DOHH2 (cell line): ENCODE measurements at regions not wholly inside any gene's neighbourhood (a gene's known extent, or its start where the extent isn't known, plus 50 kb on each side); places are given as distances from the start of the nearest gene placed in this dataset.

ENCODE experiments used
- EZH2phosphoT487 ChIP-seq: fragments of 200-600 bp; sonication (generic); IDR thresholded peaks from 2 replicates; pipeline ENCODE4 v1.6.1; 2017; ENCODE audit warnings: borderline replicate concordance, mild to moderate bottlenecking, antibody characterized with exemption, low read length, moderate library complexity, mixed read lengths
- TF ChIP-seq, protein P1 (sequence below): fragments of 200-600 bp; sonication (generic); IDR thresholded peaks from one replicate; pipeline ENCODE4 v1.5.1; 2014; ENCODE audit warnings: antibody characterized with exemption, mild to moderate bottlenecking, low read depth, low read length; ENCODE audit not compliant: poor library complexity, severe bottlenecking

DNA sequence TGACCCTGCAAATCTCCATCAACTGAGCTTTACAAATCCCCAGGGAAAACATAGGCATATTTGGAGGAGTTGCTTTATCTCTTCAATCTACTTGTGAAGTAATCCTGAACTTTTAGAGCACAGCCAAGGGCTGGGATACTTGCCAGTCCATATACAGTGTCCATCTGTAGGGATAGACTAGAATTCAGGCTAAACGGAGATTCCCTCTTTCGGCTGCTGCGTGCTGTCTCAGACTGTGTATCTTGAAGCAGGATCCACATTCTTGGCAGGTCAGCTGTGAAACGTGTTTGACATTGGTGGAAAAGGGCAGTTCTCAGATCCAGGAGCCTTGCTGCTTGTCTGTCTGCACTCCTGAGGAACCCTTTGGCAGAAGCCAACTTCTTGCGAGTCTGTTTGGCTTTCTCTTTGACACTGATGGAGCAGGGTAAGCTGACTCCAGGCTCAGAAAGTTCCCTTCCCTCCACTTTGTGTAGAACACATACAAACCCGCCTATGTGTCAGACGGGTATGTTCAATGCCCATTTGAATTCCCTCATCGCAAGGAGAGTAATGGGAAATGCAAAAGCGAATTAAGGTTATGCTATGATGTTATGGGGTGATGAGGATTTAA, 221.8 kb downstream of the MAP2K4 start:
- TF ChIP-seq, protein P1, sequence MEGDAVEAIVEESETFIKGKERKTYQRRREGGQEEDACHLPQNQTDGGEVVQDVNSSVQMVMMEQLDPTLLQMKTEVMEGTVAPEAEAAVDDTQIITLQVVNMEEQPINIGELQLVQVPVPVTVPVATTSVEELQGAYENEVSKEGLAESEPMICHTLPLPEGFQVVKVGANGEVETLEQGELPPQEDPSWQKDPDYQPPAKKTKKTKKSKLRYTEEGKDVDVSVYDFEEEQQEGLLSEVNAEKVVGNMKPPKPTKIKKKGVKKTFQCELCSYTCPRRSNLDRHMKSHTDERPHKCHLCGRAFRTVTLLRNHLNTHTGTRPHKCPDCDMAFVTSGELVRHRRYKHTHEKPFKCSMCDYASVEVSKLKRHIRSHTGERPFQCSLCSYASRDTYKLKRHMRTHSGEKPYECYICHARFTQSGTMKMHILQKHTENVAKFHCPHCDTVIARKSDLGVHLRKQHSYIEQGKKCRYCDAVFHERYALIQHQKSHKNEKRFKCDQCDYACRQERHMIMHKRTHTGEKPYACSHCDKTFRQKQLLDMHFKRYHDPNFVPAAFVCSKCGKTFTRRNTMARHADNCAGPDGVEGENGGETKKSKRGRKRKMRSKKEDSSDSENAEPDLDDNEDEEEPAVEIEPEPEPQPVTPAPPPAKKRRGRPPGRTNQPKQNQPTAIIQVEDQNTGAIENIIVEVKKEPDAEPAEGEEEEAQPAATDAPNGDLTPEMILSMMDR = no peak
- TF ChIP-seq EZH2phosphoT487 = no peak
